HG02870 (cell line): ENCODE measurements at regions not wholly inside any gene's neighbourhood (a gene's known extent, or its start where the extent isn't known, plus 50 kb on each side); places are given as distances from the start of the nearest gene placed in this dataset.
A peak's percentile ranks its signal among the peaks of the same experiment; 100 is the strongest.

Source experiments
- ATAC-seq: cut with Tn5 transposase; IDR thresholded peaks from one replicate; pipeline ENCODE4 v1.9.1; 2021; ENCODE audit warnings: mild to moderate bottlenecking, moderate library complexity; ENCODE audit not compliant: unreplicated experiment

DNA sequence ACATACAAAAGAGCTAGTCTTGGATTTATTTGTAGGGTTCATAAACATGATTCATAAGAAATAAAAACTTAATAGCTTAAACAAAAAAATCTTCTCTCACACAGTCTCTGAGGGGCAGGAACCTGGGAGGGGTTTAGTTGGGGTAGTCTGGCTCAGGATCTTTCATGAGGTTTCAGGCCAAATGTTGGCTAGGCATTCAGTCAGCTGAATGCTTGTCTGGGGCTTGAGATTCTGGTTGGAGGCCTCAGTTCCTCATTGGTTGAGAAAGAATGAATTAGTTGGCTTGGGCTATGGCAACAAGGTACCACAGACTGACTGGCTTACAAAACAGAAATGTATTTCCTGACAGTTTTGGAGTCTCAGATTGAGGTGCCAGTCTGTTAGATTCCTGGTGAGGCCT is 74.3 kb downstream of the ANKRD7 start:
- ATAC-seq: no peak

DNA sequence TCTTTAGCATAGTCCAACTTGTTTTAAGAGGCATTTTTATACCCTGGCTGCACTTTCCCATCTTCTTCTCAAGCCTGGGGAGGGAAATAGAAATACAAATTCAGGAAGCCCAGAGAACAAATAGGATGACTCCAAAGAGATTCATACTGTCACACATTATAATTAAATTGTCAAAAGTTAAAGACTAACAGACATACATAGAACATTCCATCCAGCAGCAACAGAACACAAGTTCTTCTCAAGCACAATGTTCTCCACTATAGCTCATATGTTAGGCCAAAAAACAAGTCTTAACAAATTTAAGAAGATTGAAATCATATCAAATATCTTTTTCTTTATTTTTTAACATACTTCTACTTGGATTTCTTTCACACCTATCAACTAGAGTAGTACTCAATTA is 75.7 kb downstream of the ANKRD7 start:
- no peak for ATAC-seq

DNA sequence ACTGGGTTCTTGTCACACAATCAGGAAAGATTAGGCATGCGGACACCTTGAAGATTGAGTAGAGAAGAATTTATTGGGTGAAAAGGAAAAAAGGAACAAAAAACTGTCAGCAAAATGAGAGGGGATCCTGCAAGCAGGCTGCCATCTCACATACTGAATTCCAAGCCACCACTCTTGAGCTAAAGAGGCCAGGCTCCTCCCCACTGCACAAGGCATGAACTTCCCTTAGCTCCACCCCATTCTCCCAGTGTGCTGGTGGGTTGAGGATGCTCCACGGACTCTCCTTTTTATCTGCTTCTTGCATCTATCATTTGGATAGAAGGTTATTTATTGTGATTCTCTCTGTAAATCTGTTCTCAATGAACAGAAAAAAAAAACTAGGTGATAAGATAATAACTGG is 79.6 kb downstream of the ANKRD7 start:
- ATAC-seq: no peak

DNA sequence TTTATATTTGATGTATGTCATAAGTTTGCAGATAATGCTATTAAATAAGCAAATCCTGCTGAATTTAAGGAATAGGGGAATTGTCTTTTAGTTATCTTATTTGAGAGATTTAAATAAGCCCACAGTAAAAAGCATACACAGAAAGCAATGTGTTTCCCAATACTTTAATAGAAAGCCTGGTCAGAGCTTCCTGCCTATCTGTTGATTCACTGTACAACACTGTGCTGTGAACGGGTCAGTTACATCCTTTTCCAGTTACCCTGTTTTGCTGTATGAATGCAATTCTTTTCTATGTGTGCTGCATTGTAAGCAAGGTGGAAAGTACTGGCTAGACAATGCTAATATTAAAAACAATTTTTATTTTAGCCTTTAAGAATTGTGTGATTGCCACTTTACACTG is 81.2 kb downstream of the ANKRD7 start:
- ATAC-seq: no peak

DNA sequence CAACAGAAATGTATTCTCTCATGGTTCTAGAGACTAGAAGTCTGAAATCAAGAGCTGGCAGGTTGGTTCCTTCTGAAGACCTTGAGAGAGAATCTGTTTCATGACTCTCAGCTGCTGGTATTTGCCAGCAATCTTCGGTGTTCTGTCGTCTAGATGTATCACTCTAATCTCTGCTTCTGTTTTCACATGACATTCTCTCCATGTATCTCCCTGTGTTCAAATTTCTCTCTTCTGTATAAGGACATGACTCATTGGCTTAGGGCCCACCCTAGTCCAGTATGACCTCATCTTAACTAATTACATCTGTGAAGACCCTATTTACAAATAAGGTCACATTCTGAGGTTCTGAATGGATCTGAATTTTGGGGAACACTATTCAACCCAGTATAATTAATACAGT is 82.3 kb downstream of the ANKRD7 start:
- ATAC-seq: no peak

DNA sequence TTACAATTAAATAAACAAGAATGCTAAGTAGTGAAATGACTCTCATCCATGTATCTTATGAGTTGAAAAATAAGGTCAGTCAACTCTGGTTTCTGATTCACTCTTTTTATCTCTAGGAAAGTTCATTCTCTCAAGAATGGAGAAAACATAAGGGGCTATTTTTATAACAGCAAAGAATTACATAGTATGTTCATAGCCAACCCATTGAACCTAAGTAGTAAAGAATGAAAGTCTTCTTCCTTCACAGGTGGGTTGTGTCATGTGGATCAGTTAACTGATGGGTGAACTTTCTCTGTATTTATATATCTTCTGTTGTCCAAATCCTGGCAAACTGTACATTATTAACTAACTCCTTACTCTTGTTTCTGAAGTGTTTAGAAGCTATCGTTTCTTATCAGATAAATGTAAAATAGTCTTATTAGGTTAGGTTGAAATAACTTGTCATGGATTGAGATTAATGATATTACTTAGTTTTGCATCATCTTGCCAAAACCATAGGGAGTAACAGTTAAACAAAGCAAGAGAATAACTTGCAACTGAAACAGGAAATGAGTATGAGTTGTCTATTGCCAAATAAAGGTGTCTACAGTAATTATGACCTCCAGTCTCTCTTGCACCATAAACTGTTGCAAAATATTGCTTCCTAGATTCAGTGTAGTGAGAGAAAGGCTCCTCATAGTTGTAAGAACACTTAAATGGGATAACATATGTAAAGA is 86.8 kb downstream of the ANKRD7 start:
- peak; percentile 69 for ATAC-seq

DNA sequence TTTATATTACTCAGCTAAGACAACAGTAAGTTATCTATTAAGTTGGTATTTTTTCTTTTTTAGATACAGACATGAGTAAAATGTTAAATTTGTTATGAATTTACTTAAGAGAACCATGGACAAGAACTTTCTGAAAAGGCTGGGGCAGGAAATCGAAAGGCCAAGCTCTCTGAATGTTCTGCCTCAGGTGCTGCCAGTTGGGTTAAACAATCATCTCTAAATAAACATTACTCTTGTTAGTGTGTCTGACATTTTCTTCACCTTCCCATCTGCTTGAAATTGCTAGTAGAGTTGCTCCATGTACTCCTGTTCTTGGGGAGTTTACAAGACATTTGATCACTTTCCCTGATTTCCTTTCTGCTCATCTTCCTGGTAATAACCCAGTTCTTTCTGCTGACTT is 87.5 kb downstream of the ANKRD7 start:
- peak; percentile 34 for ATAC-seq

DNA sequence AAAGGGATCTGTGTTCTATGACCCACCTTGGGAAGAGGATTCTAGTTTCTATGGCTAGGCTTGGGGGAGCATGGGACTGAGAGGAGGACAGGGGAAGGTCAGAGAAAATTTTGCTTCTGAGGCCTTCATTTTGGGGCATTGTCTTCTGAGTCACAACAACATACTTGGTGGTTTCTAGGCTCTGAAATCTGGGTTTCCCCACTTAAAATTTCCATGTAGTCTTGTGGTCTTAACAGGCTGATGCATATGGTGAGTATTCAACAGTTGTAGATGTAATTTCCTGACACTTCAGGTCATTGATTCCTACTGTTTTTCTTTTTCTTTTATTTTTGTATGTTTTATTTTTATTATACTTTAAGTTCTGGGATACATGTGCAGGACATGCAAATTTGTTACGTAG is 88.5 kb downstream of the ANKRD7 start:
- ATAC-seq: peak; percentile 70

DNA sequence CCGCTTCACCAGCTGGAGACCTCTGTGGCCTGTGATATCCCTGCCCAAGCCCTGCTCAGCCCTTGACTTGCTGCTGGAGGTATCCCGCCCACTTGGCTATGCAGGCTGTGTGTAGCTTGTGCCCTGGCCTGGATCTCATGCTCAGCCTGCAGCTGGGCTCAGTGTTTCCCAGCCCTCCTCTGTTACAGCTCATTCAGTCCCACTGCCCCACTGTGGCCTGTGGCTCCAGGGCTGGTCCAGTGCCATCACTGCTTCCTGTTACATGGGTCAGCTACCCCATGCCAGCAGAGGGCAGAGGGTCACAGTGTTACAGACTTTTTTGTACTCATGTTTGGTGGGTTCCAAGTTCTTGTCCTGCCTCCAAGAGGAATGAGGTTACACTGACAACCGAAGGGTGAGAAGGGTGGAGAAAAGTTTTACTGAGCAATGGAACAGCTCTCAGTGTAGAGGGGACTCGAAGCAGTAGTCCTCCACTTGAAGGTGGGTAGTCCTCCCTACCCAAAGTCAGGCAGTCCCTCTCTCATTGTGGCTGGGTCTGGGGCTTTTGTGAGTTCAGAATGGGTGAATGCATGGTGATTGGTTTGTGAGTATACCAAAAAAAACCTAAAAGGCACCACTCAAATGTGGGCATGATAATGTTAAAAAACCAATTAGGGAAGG is 100.4 kb downstream of the ANKRD7 start:
- ATAC-seq: no peak

DNA sequence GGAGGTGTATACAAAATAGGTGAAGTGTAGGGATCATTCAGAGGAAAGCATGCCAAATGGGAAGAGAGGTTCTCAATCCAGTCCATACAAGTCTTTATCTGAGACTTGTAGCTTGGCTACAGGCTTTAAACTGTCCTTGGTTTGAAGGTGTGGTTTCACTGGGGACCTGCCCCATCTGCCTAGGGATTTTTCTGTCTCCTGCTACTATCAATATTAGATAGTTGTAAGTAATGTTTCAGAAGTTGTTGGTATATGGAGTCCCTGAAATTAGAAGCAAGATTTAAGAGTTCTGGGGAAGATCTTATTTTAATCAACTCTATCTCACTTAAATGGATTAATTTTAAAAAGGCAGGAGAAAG is 100.9 kb downstream of the ANKRD7 start:
- ATAC-seq: no peak

DNA sequence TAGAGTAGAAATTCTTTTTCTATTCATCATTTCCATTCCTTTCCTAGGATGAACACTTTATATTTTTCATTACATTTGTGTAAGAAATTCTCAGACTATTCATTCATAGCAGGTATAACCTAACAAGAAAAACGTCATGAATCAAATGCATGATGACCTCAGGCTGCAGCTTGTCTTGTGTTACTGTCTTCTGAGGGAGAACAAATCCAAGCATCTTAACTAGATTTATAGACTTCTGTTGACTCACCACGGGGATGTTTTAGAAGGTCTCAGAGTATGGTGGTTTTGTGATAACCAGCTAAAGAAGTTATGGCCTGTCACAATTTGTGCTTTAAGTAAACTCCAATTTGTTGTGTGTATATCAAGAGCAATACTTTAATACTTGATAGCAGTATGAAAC is 102.7 kb downstream of the ANKRD7 start:
- no peak for ATAC-seq

DNA sequence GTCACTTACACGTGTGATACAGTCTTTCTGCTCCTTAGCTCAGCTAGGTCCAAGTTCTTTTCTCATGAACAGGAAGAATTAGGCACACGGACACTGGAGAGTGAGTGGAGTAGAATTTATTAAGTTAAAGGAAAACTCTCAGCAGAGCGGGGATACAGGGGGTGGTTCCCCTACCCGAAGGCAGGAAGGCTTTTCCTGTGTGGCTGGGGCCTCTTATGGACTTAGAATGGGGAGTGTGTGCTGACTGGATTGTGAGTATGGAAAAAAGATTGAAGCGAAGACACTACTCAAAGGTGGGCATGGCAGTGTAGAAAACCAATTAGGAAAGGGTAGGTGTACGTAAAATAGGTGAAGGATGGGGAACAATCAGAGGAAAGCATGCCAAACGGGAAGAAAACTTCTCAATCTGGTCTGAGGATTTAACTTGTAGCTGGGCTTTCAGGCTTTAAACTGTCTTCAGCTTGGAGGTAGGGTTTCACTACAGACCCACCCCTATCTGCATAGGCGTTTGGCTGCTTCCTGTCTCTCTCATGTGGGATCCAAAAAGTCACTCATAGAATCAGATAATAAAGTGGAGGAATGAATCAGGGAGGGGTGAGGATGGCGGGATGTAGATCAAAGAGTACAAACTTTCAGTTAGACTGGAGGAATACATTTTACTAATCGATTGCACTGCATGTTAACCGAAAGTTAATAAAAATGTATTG is 104.2 kb downstream of the ANKRD7 start:
- no peak for ATAC-seq

DNA sequence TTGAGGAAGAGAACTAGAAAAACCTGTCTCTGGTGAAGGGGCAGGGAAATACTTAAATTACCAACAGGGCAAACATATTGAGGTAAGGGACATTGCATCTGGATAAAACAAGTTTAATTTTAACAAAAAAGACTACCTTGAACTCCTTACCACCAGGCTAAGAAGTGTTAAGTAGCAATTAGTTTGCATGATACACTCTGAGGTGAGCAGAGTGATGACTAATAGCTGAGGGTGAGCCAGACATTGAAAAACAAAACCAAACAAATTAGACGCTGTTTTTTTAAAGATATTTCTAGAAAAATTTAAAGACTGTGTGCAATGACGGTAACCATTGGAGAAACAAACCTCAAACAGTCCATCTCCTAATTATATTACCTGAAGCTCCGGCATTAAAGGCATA is 105.9 kb downstream of the ANKRD7 start:
- no peak for ATAC-seq

DNA sequence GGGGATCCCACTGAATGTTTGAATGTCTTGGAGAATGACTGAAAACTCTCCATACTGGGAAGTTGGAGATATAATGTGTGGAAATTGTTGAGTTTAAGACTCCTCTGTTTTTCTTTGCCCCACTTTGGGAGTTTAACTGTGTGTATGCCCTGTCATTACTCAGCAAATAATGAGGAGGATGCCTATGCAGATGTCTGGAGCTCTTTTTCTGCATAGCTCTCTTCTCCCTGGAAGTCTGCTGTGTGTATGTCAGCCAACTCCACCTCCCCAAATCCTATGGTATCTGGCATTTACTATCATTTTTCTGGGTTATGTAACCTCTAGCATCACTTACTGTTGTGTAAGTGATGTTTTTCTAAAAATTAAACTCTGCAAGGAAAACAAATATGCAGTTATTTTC is 122.2 kb downstream of the ANKRD7 start:
- no peak for ATAC-seq

DNA sequence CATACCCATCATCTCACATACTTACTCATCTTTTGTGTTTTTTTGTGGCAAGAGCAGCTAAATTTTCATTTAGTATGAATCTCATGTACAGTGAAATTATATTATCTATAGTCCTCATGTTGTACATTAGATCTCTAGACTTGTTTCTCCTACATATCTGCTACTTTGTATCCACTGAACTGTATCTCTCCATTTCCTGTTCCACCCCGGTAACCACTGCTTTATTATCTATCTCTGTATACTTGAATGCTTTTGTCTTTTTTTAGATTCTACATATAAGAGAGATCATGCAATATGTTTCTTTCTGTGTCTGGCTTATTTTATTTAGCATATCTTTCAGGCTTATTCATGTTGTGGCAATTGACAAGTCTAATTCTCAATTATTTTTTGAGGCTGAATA is 125.1 kb downstream of the ANKRD7 start:
- no peak for ATAC-seq

DNA sequence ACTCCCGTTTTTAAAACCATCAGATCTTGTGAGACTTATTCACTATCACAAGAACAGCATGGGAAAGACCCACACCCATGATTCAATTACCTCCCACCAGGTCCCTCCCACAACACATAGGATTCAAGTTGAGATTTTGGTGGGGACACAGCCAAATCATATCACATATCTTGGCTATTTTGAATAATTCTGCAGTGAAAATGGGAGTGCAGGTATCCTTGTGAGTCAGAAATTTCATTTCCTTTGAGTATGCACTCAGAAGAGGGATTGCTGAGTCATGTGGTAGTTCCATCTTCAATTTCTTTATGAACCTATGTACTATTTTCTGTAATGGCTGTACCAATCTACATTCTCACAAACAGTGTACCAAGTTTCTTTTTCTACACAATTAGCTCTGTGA is 125.8 kb downstream of the ANKRD7 start:
- peak; percentile 57 for ATAC-seq

DNA sequence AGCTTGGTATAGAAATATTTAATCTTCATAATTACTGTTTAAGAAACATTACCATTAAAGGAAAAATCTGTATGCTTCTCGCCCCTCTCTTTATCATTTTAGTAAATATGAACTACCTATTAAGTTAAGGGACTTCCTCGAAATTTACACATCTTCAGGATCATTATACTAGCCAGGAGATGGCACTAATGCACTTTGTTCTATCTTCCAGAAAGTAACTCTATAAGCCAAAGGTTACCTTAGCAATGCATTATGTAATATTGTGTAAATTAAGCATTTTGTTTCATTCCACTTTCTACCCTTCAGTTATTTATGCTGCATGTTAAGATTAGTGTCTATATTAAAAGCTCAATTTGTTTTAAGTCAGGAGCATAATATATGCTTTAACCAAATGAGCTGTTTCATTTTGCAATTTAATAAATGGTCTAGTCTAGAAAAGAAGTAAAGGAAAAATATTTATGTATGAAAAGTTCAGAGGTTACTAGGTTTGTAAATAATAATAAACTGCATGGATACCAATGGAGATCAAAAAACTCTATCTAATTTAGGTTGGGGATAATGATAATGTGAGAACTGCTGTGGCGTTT is 128.5 kb downstream of the ANKRD7 start:
- no peak for ATAC-seq

DNA sequence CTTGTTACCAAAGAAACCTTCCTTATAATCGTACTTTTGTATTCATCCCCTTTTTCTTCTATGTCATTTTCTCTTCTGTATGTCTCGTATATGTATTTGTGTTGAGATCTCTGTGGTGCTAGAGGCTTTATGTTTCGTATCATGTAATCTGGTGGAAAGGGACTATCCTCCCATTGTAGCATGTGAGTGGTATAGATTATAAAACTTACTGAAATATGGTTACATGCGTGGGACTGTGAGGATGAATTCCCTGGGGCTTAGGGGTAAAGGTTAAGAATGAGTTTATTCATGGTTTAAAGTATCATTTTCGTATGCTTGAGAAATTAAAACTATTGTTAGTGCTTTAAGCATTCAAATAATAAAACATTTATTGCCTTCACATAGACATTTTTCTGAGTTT is 141.9 kb downstream of the ANKRD7 start:
- ATAC-seq: no peak

DNA sequence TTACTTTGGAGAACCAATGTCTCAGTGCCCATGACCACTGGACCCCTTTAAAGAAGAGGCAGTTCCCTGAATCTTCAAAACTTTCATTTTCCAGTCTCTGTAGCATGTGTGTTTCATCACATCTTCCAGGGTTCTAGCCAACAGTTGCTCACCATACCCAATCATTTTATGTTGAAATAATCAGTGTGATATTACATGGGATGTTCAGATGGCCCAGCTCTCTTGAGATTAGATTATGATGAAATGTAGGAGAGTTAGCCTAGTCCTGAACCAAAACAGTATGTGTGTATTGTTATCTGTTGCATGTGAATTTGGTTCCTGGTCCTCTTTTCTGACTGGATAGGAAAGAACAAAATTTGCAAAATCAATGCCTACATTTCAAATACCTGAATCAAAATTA is 144.5 kb downstream of the ANKRD7 start:
- ATAC-seq: no peak

DNA sequence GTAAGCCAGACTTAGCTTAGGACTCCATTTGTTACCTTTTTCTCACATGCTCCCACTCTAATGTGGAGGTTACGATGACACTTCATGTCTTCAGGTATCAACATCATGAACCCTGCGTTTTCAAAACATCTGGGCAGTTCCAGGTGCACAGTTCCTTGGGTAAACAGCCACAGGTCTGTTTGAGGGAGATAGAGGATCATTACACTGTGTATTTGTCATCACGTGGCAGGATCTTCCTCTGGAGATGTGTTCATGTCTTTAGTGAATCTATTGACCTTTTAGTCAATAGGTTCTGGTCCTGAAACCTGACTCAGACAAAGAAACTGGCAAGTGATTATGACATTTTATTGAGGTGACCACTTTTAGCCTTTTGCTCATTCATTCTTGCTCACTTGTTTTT is 145.5 kb downstream of the ANKRD7 start:
- ATAC-seq: peak; percentile 57

DNA sequence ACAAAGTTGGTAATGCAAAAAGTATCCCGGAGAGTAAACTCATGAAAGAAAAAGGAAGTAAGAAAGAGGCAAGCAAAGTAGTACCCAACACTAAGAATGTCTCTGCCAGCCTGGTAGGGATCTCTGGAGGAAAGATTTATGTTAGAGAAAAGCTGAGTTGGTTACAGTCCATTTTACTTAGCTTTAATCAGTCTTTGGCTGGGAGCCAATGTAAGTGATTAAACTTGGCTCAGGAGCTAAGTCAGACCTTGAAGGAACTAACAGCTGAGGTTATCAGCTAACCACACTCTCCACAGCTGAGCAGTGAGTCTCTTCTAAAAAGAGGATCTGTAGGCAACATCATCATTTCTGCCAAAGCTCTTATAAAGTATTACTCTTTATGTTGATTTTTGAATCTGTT is 148.0 kb downstream of the ANKRD7 start:
- peak; percentile 45 for ATAC-seq

DNA sequence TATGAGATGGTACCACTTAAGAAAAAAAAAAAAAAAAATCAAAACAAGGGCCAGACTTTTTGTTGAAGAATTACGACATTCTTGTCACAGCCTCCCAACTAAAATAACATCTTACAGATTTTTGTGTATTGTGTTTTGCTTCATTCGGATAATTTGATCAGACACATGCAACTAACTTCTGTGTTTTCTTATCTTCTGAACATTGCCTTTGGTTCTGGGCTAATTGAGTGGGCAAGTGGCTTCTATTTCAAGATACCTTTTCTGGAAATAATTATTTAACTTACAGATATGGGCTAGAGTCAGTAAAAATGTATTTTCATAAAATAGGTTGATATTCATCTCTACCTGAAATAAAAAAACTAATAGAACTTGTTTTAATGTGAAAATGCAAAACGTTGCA is 165.1 kb downstream of the ANKRD7 start:
- no peak for ATAC-seq
